AG04450 (cell line): ENCODE measurements at regions not wholly inside any gene's neighbourhood (a gene's known extent, or its start where the extent isn't known, plus 50 kb on each side); places are given as distances from the start of the nearest gene placed in this dataset.

ENCODE experiments used
- CTCF ChIA-PET: fragments of 300-600, 350-600 bp; formaldehyde crosslinking; extraction: SDS; loops from one replicate; lab custom pipeline; 2022; ENCODE audit warnings: antibody characterized with exemption, inconsistent platforms; lab: Charles Lee
- POLR2A ChIA-PET: fragments of 350-600 bp; formaldehyde crosslinking; extraction: SDS; loops from one replicate; lab custom pipeline; 2021; ENCODE audit warnings: antibody characterized with exemption, inconsistent platforms; lab: Yijun Ruan, JAX
- DNase-seq: peaks from one replicate; pipeline ENCODE4 v3.0.0-alpha.2; 2011; ENCODE audit warnings: low read depth, low spot score
- H3K27ac ChIP-seq: one replicate; pipeline ENCODE4 v1.5.1; 2012; ENCODE audit warnings: low read depth, low read length, control low read depth
- H3K27me3 ChIP-seq: one replicate; pipeline ENCODE4 v1.6.0; 2012; ENCODE audit warnings: low read length; ENCODE audit not compliant: control insufficient read depth, insufficient read depth
- H3K4me3 ChIP-seq: 2 replicates; pipeline ENCODE4 v1.5.1; 2011; ENCODE audit warnings: mild to moderate bottlenecking, low read depth, low read length, control low read depth
- H3K9me3 ChIP-seq: 2 replicates; pipeline ENCODE4 v1.5.1; 2012; ENCODE audit warnings: low read length; ENCODE audit not compliant: control insufficient read depth, insufficient read depth
- CTCF ChIP-seq: IDR thresholded peaks from 2 replicates; pipeline ENCODE4 v1.5.1; 2011; ENCODE audit warnings: low read depth, low read length, control low read depth, inconsistent platforms

- no peak for DNase-seq
- CTCF ChIA-PET: no interaction called here
- Histone ChIP-seq H3K4me3 (no peak overlapping the region), H3K9me3 (no peaks in the 10 kb centered on the region), H3K27me3 (no peaks in the 10 kb centered on the region), H3K27ac (no peak overlapping the region)
- POLR2A ChIA-PET: interaction anchor here (0.6 kb wide), 1 partner anchor 183 kb away, joined by 3 read pairs; no protein-coding TSS in a partner anchor
- no peak for TF ChIP-seq CTCF
Measured at GRCh38 chr3:56885453-56885852, 83.7 kb upstream of the ARHGEF3 start.

- CTCF ChIA-PET: interaction anchor here (1.1 kb wide), 1 partner anchor 85 kb away, joined by 3 read pairs; no protein-coding TSS in a partner anchor
- no peak for DNase-seq
- no peak overlapping the region for H3K4me3 ChIP-seq
- H3K9me3 ChIP-seq: no peaks in the 10 kb centered on the region
- H3K27me3 ChIP-seq: no peaks in the 10 kb centered on the region
- TF ChIP-seq CTCF: no peak
- H3K27ac ChIP-seq: no peak overlapping the region
- POLR2A ChIA-PET: no interaction called here
Measured at GRCh38 chr3:56884387-56884786, 82.6 kb upstream of the ARHGEF3 start.

- Histone ChIP-seq H3K4me3 (no peak overlapping the region), H3K9me3 (no peaks in the 10 kb centered on the region), H3K27ac (no peak overlapping the region), H3K27me3 (no peaks in the 10 kb centered on the region)
- POLR2A ChIA-PET: no interaction called here
- DNase-seq: no peak
- TF ChIP-seq CTCF: no peak
- CTCF ChIA-PET: no interaction called here
Measured at GRCh38 chr3:56883828-56884227, 82.1 kb upstream of the ARHGEF3 start.

- H3K27me3 ChIP-seq: no peaks in the 10 kb centered on the region
- H3K9me3 ChIP-seq: no peaks in the 10 kb centered on the region
- DNase-seq: no peak
- no peak for TF ChIP-seq CTCF
- CTCF ChIA-PET: no interaction called here
- POLR2A ChIA-PET: interaction anchor here (0.6 kb wide), 1 partner anchor 146 kb away, joined by 7 read pairs; no protein-coding TSS in a partner anchor
- no peak overlapping the region for H3K27ac ChIP-seq
- no peak overlapping the region for H3K4me3 ChIP-seq
Measured at GRCh38 chr3:56882896-56883295, 81.1 kb upstream of the ARHGEF3 start.

GRCh38 chr3:56881841-56882240, 80.1 kb upstream of the ARHGEF3 start:
- Histone ChIP-seq H3K9me3 (no peaks in the 10 kb centered on the region), H3K27me3 (no peaks in the 10 kb centered on the region), H3K27ac (no peak overlapping the region), H3K4me3 (no peak overlapping the region)
- DNase-seq: no peak
- ChIA-PET CTCF (no interaction called here), POLR2A (no interaction called here)
- TF ChIP-seq CTCF: no peak
